Heart left ventricle (tissue), 13 donors: ENCODE measurements at regions not wholly inside any gene's neighbourhood (a gene's known extent, or its start where the extent isn't known, plus 50 kb on each side); places are given as distances from the start of the nearest gene placed in this dataset.

Experiments
- POLR2A ChIP-seq, 2 donors: fragments of 450-650 bp; IDR thresholded peaks; one replicate each; pipeline ENCODE4 v1.6.1; 2017; ENCODE audit warnings: antibody characterized with exemption in 2 of 2, mild to moderate bottlenecking in 2 of 2, moderate library complexity in 2 of 2
- TF ChIP-seq, protein P1 (sequence below), 12 donors: fragments of 200-600 bp; sonication (generic) in 4 of 12; IDR thresholded peaks; one replicate each; pipeline versions ENCODE4 v1.5.0 to v1.8.0; 2018 to 2022; ENCODE audit warnings: antibody characterized with exemption in 12 of 12, mild to moderate bottlenecking in 5 of 12
- donor health status: ischemic (EF 13 %, LVEDD 7.1; RV severe dilation, severe dysfunction).
- donor health status: DM: no; HTN: yes; CAD: no.
- donor health status: DM: no; HTN: no; CAD: no.
- donor health status: ischemic (EF 25% LVEDD 6.9; RV normal size, moderate dysfunction).
- donor health status: ischemic (EF 25% LVEDD 5.7; RV mildly dilated, moderate dysfunction).
- donor health status: ischemic (EF 35%, LVEDD 5.7; RV mildly dilated, moderate dysfunction).
- donor health status: nonischemic (EF 11% LVEDD 7.7; RV severe dilation, severe dysfunction).
- donor health status: DM: yes; HTN: yes; CAD: no.
- donor health status: PGD.
- donor health status: ischemic (EF 29% LVEDD 5.4; RV normal size, mild dysfunction).
- donor health status: nonischemic (EF 23%, LVEDD 6.1; RV moderate dilation, normal function).

DNA sequence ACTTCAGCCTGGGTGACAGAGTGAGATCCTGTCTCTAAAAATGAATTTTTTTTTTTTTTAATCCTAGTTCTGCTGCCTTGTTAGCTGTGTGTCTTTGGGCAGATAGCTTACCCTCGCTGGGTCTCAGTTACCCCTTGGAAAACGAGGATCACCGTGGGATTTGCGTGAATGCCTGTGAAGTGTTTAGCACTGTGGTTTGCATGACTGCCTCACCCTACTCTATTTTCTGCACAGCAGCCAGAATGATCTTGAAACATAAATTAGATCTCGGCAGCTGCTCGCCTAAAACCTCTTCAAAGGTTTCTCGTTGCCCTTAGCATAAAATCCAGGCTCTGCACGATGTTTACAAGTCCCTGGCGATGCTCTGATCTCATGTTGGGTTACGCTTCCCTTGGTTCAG lies 71.2 kb upstream of the GRIN2A start:
- TF ChIP-seq, protein P1, sequence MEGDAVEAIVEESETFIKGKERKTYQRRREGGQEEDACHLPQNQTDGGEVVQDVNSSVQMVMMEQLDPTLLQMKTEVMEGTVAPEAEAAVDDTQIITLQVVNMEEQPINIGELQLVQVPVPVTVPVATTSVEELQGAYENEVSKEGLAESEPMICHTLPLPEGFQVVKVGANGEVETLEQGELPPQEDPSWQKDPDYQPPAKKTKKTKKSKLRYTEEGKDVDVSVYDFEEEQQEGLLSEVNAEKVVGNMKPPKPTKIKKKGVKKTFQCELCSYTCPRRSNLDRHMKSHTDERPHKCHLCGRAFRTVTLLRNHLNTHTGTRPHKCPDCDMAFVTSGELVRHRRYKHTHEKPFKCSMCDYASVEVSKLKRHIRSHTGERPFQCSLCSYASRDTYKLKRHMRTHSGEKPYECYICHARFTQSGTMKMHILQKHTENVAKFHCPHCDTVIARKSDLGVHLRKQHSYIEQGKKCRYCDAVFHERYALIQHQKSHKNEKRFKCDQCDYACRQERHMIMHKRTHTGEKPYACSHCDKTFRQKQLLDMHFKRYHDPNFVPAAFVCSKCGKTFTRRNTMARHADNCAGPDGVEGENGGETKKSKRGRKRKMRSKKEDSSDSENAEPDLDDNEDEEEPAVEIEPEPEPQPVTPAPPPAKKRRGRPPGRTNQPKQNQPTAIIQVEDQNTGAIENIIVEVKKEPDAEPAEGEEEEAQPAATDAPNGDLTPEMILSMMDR (IDR thresholded peaks at IDR 0.05): no peak
- TF ChIP-seq POLR2A (IDR thresholded peaks at IDR 0.05): no peak
